HG03558 (cell line): ENCODE measurements at regions not wholly inside any gene's neighbourhood (a gene's known extent, or its start where the extent isn't known, plus 50 kb on each side); places are given as distances from the start of the nearest gene placed in this dataset.

Experiments used
- ATAC-seq: cut with Tn5 transposase; IDR thresholded peaks from one replicate; pipeline ENCODE4 v1.9.1; 2021; ENCODE audit warnings: moderate number of reproducible peaks; ENCODE audit not compliant: unreplicated experiment; ENCODE audit errors: extremely low read depth

DNA sequence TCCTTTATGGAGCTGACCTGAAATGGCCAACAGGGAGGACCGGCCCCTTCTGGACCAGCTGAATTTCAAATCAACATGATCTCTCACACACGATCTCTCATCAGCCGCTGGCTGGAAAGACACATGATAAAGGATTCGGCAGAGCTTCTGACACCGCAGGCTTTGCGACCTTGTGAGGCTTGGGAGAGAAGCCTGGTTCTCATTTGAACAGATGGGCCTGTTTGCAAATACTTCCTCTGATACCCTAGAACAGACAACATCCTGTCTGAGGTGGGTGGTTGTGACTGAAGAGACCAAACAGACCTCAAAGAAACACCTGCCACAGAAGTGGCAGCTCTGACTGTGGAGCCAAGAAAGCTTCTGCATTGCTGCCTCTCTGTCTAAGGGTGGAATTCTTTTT, 77.9 kb upstream of the SDK2 start:
- ATAC-seq: no peak

DNA sequence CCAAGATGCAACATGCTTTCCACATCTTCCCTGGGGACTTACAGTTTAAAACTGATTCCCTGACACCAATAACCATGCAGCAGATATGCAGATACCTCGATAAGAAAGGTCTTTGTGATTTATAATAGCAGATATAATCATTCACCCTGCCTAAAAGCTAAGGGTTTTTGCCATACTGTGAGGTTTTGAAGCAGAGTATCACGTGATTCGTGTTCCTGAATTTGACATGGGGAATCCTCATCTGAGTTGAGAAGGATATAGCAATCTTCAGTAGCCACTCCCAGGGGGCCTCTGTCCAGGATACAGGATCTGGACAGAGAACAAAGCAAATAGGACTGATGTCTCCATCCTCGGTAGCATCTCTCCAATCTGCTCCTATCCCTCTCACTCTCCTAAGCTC, 79.1 kb upstream of the SDK2 start:
- ATAC-seq: no peak

DNA sequence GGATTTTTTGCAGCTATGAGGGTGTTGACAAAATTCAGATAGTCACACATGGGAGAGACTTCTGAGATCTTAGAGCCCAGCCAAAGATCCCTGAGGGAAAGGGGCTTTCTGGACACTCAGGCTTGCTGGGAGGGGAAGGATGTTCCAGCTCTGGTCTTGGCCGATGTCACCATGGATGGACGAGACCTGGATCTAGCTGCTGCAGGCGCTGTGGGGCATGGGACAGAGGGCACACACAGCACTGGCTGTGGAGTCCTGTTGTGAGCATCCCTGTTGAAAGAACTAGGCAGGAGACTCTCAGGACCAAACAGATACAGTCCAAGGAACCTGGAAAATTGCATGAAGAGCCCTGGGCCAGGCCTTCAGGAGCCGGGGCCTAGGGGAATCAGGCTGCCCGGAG, 80.1 kb upstream of the SDK2 start:
- ATAC-seq: no peak

- no peak for ATAC-seq
Measured at GRCh38 chr17:73724990-73725389, 80.7 kb upstream of the SDK2 start.

- ATAC-seq: no peak
Measured at GRCh38 chr17:73725794-73726515, 81.7 kb upstream of the SDK2 start.

DNA sequence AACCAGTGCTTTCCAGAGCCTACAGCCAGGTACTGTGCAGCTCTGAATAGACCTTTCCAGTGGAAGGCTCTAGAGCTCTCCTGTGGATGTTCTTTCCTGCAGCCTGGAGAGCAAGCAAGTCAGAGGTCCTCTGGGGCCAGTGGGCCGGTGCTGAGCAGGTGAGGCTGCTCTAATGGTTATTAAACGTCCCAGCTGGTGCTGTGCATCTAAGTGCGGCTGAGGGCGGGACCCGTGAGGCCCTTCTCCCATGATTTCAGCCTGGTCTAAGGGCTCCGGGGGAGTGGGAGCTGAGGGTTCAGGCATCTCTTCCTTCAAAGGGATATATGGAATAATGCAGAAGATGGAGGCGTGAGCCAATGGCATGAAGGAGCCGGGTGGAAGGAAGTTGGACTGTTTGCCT, 83.7 kb upstream of the SDK2 start:
- no peak for ATAC-seq

DNA sequence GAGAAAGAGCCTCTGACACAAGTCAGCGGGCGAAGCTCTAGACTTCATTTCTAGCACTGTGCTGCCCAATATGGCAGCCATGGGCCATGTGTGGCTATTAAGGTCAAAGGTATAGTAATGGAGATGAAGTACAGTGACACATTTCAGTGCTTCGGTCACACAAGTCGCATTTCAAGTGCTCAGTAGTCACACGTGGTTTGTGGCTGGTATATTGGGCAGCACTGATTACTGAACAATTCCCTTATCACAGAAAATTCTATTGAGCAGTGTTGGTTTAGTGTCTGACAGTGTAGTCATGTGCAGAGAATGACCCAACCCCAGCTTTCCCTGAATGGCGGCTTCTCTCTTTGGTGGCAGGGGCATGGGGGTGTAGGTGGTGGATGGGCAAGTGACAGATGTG, 84.9 kb upstream of the SDK2 start:
- no peak for ATAC-seq

- ATAC-seq: no peak
Measured at GRCh38 chr17:73731733-73732132, 87.5 kb upstream of the SDK2 start.

DNA sequence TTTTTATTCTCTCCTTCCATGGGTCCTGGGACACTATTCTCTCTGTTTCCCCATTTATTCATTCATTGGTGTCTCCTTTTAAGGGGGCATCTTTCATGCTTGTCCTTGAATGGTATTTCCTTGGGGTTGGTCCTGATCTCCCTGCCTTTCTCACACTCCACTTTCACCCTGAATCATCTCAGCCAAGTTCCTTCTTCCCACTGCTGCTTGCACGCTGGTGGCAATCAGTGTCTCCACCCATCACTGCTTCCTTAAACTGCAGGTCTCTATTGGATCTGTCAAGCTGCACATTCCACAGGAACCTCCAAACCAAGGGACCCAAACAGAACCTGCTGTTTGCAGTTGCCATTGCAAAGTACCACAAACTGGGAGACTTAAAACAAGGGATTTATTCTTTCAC, 89.3 kb upstream of the SDK2 start:
- ATAC-seq: no peak

GRCh38 chr17:73735245-73735644, 91.0 kb upstream of the SDK2 start:
- ATAC-seq: no peak

GRCh38 chr17:73738751-73739575, 94.7 kb upstream of the SDK2 start:
- ATAC-seq: no peak

- no peak for ATAC-seq
Measured at GRCh38 chr17:73740370-73740769, 96.1 kb upstream of the SDK2 start.

DNA sequence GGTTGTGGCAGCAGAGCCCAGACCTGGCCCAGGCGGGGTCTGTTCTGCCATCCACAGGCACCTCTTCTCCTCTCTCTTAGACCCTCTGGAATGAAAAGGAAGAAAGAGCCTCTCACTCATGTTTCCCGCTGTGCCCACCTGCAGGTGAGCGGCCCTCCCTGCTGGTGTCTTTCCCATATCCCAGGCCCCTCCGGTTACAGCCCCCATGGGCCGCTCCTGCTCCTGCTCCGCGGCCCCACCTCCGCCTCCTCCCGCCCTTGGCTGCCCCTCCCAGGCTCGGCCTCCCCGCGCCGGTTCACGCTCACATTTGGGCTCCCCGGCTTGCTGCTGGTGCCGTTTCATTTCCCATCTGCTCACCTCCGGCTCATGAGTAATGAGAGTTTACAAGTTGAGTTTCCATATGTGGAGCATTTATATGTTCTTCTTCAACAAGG, 98.7 kb upstream of the SDK2 start:
- no peak for ATAC-seq

DNA sequence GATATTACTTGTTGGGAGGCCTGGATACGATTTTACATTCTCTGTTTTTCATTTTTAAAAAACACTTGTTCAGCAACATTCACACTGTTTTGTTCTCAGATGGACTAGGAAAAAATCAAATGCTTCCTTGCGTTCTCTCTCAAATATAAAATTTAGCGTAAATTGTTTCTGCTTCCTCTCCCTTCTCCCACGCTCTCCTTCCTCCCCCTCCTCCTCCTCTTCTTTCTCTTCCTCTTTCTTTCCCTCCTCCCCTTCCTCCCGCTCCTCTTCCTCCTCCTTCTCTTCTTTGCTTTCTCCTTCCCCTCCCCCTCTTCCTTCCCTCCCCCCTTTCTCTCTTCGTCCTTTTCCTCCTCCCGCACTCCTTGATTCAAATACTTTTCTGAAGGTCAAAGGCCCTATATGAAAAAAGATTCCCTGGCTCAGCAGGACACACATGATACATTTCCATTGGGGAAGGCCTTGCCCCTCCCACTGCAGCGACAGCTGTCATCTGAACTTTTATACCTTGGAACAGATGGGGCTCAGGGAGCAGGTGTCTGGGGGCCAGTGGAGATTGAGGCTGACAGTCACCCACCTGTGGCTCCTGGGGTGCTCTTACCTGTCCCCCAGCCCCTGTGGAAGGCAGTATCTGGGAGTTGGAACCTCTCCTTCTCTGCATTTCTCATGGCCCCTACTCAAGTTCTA, 99.4 kb upstream of the SDK2 start:
- ATAC-seq: no peak

- no peak for ATAC-seq
Measured at GRCh38 chr17:73744411-73744810, 100.2 kb upstream of the SDK2 start.

- ATAC-seq: no peak
Measured at GRCh38 chr17:73746314-73747073, 102.2 kb upstream of the SDK2 start.

- no peak for ATAC-seq
Measured at GRCh38 chr17:73747221-73748002, 103.2 kb upstream of the SDK2 start.

DNA sequence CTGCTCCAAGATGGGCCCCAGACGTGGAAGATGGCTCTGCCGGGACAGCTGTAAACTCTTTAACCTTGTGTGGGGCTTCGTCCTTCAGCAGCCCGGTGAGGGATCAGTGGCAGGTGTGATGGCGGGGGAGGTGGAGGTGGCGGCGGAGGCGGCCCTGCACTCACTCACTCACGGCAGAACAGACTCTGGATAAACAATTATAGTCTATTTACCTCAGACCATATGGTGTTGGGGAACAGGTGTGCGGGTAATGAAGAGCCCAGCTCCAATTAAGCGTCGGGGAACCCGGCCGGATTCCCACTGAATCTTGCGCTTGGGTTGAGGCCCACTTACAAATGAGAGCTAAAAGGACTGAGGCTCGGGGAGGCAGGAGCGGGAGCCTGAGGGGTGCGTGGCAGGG, 104.3 kb upstream of the SDK2 start:
- no peak for ATAC-seq

DNA sequence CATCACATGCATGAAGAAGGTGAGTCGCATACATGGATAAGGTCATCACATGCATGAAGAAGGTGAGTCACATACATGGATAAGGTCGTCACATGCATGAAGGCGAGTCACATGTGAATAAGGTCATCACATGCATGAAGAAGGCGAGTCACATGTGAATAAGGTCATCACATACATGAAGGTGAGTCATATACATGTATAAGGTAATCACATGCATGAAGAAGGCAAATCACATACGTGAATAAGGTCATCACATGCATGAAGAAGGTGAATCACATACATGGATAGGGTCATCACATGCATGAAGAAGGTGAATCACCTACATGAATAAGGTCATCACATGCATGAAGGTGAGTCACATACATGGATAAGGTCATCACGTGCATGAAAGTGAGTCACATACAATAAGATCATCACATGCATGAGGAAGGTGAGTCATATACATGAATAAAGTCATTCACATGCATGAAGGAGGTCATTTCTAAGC, 105.1 kb upstream of the SDK2 start:
- ATAC-seq: no peak
